Epithelial cell of proximal tubule (primary cell): ENCODE measurements at regions not wholly inside any gene's neighbourhood (a gene's known extent, or its start where the extent isn't known, plus 50 kb on each side); places are given as distances from the start of the nearest gene placed in this dataset.

Experiments used
- DNase-seq: peaks from one replicate; pipeline ENCODE4 v3.0.0-alpha.2; 2011; ENCODE audit warnings: low read depth
- H3K4me3 ChIP-seq: 2 replicates; pipeline ENCODE4 v1.5.1; 2011; ENCODE audit warnings: low read depth, mild to moderate bottlenecking, low read length
- CTCF ChIP-seq: conservative IDR thresholded peaks from 2 replicates; pipeline ENCODE4 v1.5.1; 2012; ENCODE audit warnings: low read depth, mild to moderate bottlenecking, low read length

DNA sequence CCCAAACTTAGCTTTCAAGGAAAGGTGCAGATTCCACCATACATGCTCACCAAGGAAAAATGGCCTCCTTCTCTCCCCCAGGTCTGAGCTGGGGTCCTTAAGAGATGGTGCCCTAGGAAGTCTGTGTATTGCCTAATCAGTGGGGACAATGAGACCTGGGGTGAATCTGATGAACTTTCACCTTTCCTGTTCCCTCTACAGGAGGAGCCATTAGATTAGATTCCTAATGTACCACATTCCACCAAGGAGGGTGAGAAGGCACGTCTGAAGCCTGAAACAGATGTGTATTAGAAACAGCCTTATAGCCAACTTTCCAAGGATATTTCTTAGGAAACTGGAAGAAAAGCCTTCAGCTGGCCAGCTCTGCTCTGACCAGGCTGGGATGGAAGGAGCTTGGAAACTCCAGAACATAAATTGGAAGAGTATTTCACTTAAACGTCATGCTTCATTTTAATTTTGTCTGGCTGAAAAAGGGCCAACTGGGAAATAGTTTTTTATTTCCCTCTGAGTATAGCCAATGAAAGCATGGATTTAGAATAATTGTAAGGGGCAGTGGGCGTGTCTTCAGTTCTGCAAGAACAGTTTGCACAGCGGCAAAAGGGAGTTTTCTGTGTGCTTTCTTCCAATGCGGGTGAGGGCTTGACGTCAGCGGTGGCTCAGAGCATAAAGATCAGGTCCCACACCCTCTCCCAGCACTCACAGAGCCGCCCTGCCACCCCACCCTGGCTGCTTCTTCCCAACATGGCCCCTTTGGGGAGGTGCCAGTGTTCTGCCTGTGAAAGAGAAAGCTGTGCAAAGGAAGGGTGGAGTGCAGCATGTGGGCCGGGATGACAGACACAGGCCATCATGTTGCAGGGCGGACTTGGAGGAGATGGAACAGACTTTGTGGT is 210.9 kb downstream of the ESM1 start:
- no peak for TF ChIP-seq CTCF
- no peak for DNase-seq
- no peak overlapping the region for H3K4me3 ChIP-seq

- no peak overlapping the region for H3K4me3 ChIP-seq
- TF ChIP-seq CTCF, result no peak
- DNase-seq, result no peak
These were observed 212.7 kb downstream of the ESM1 start for GRCh38 chr5:54772684-54773083.

DNA sequence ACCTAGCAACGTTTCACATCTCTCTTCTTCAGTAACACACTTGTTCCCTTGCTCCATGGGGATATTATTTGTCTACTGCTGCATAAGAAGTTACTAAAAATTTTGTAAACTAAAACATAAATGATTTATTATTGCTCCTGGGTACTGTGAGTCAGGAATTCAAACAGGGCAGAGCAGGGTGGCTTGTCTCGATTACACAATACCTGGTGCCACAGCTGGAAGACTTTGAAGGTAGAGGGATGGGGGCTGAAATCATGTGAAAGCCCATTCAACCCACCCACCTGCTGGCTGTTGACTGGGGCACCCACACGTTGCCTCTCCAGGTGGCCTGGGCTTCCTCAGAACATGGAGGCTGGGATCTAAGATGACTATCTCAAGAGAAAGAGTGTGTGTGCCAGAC is 213.2 kb downstream of the ESM1 start:
- no peak for DNase-seq
- TF ChIP-seq CTCF, result no peak
- H3K4me3 ChIP-seq, result no peak overlapping the region

- no peak for DNase-seq
- TF ChIP-seq CTCF, result no peak
- H3K4me3 ChIP-seq, result no peak overlapping the region
These were observed 215.6 kb downstream of the ESM1 start for GRCh38 chr5:54769746-54770145.

DNA sequence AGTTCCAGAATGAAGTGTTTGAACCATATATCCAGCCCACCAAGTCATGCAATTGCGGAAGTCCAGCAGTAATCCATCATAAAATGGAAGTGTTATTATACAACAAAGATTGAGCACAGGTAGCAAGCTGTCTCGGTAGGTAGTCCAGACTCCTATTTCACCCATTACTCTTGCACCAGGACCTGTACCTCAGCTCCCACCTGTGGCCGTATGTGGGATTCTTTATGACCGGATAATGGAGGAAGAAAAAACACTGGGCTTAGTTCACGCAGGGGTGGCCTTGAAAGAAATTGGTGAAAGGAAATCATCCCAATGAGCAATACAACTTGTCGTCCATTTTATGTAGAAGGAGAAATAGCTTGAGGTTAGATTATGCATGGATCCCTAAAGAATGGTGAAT is 216.3 kb downstream of the ESM1 start:
- TF ChIP-seq CTCF, result peak; percentile 30
- DNase-seq, result no peak
- no peak overlapping the region for H3K4me3 ChIP-seq

DNA sequence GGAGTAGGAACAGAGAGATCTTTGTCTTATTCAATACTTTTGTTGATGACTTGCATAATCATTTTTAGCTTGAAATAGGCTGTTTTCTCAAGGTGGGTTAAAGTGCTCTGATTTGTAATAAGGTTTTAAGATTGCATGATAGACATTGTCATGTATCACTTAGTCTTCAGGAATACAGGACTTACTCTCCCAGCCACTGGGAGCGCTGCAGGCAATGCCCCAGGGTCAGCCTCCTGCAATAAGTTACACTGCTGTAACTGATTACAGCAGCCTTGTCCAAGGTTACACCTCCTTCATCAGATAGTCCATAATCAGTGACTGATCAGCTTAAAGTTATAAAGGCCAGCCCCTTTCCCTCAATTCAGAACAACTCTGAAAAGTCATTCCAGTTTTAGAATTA is 218.6 kb downstream of the ESM1 start:
- DNase-seq, result no peak
- H3K4me3 ChIP-seq, result no peak overlapping the region
- TF ChIP-seq CTCF, result peak; percentile 30
